HG03045 (cell line): ENCODE measurements at regions not wholly inside any gene's neighbourhood (a gene's known extent, or its start where the extent isn't known, plus 50 kb on each side); places are given as distances from the start of the nearest gene placed in this dataset.
"Not testable (repeated sequence)": the region's sequence is repeated elsewhere in the genome, so short reads cannot be mapped to it uniquely, and the experiment has no call there.

ENCODE experiments used
- ATAC-seq: cut with Tn5 transposase; IDR thresholded peaks from one replicate; pipeline ENCODE4 v1.9.1; 2021; ENCODE audit warnings: mild to moderate bottlenecking, moderate library complexity; ENCODE audit not compliant: unreplicated experiment

DNA sequence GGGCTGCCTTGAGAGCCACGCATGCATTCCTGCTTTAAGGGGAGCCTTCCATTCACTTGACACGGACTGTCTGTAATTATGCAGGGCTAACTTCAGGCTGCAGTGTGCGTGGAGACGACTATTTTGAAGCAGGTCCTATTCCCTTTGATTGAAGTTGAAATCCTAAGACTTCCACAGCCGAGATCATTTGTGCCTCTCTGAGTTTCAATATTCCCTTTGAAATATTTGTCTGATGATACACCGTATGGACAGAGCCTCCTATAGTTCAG, 585.2 kb downstream of the TTLL7 start:
- ATAC-seq: not testable (repeated sequence)

DNA sequence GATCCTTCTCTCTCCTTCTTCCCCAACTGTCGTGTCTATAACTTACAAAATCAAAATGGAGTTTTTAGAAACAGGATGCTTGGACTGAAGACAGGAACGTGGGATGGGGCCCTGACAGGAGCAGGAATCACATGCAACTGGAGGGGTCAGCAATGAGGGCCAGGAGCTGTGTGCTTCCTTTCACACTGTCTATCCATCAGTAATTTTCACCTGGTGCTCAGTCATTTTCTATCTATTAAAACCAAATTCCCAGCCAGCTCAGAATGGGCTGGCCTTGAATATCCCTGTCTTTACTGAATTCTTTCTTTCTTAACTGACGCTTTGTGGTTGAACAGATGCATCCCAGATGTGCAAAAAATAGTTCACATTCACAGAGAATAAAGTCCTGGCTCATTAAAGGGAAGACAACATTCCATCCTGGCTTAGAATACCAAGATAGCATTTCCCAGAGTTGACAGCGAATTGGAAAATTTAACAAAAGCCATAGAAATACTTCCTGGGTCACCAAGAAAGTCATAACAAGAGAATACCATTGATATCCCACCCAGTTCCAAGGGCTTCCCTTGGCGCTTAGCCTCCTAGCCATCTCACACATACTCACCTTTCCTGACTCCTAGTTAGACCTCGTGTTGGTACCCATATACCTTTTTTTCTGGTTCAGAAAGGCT, 588.1 kb downstream of the TTLL7 start:
- not testable (repeated sequence) for ATAC-seq

DNA sequence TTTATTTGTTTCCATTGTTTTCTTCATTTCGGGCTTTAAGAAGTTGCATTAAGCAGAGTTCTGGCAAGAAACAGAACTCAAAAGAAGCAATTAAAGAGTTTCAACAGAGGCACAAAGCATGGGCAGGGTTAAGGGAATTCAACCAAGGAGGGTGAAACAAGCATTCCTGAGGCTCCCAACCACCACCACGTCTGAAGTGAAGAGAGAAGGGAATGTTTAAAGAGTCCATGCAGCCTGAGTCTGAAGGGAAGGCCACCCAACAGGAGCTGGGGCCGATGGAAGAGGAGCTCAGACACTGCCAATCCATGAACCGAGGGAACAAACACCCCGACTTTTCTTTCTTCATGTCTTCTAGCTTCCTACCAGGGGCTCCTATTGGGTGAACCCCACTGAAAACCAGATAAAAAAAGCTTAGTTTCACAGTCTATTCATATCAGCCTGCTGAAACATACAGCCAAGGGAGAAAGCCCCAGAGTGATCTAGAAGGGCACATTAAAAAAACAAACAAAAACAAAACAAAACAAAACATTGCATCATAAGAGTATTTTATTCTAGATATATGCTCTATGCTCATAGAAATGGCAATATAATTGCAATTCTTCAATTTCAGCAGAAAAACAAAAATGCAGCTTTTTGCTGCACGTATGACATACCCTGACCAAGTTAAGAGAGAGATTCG, 592.1 kb downstream of the TTLL7 start:
- not testable (repeated sequence) for ATAC-seq

DNA sequence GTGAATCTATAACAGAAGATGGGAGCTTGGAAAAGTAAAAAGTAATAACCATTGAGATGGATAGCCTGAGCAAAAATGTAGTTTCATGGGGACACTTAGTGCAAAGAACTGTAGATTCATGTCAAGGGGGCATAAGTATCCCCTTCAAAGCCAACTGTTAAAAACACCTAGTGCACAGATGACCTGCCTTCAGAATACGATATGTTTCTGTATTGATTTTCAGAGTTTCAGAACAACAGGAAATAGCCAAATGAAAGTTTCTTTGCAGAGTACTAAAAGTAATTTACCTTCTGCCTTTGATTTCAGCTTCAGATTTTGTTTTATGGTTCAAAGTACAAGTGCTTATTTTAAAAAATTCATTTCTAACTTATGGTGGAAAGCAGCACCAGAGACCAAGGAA, 593.1 kb downstream of the TTLL7 start:
- ATAC-seq: not testable (repeated sequence)

DNA sequence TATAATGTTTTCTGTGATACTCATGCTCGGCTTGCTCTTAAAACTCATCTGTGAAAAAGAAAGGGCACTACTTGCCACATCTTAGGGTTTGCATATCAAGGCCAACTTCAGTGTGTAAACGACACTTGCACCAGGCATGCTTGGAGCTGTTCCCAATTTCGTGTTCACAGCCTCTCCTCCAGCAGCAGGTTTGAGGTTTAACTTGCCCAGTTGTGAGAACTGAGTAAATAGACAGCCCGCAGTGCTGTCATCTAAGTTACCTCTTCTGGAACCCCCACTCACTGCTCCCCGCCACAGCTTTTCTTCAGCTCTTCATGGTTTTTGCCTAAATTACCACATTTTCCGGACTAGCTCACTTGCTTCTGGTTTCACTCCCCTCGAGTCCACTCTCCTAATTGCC, 595.4 kb downstream of the TTLL7 start:
- ATAC-seq: not testable (repeated sequence)

DNA sequence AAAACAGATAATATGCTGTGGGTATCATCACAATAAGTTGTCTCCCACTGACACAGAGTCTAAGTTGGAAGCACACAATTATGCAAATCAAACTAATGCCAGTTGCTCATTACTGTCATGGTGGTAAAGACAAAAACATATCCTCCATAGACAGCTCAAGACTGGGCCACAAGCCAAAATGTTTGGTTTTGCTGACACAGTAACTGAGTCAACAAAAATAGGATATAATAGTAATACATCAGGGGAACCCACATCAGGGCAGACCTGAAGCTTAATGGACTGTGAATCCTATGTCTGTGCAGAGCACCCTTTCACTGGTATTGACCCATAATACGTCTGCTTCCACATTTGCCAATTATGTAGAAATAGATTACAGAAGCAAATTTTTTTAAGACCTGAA, 597.8 kb downstream of the TTLL7 start:
- not testable (repeated sequence) for ATAC-seq

DNA sequence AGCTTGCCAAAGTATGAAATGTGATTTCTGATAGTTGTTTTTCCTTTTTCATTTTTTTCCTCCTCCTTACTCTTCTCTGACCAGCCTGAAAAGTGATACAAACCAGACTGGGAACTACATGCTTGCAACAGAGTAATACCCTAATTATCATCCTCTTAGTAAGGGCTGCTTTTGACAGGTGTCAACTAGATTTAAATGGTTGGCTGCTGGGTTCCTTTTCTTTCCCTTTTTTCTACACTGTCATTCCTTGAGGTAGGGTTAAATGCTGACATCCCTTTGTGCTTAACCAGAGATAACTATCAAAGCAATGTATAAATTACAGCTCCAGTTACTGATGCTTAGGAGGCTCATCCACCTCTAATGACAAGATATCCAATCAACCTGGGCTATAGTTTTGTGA, 598.8 kb downstream of the TTLL7 start:
- ATAC-seq: not testable (repeated sequence)

DNA sequence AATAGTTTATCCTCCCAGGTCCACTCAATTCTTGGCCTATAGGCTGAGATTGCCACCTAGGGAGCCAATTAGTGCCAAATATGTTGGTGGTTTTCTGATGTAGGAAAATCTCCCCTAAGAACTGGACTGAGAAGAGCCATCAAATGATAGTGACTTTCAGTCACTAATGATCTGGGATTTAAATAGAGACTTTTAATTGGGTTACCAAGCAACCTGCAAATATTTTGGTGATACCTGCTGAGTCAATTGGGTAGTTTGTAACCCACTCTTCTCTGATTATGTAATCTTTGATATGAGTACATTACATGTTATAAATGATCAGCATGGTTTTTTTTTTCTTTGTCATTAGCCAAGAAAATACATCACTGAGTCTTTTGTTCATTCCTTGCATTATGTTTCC, 600.8 kb downstream of the TTLL7 start:
- not testable (repeated sequence) for ATAC-seq

DNA sequence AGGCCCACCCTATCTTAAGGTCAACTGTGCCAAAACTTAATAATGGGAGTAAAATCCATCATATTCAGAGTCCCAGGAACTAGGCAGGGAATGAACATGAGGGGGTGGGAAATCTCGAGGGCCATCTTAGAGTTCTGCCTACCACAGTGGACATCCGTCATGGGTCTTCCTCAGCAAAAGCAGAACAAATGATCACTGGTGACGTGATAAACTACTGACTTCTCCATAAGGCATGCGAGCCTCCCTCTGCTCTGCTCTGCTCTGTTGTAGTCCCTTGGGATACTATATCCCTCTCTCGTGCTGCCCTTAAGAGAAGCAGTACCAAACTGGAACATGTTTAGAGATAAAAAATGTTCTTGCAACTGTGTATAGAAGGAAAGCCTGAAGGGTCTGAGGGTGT, 603.8 kb downstream of the TTLL7 start:
- not testable (repeated sequence) for ATAC-seq

DNA sequence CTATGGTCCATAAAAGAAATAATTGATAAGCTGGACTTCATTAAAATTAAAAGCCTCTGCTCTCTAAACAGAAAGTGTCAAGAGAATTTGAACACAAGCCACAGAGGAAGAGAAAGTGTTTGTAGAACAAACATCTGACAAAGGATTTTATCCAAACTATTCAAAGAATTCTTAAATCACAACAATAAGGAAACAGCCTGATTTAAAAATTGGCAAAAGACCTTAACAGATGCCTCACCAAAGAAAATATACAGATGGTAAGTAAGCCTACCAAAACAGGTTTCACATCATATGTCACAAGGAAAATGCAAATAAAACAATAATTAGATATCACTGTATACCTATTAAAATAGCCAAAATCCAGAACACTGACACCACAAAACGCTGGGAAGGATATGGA, 612.0 kb downstream of the TTLL7 start:
- not testable (repeated sequence) for ATAC-seq

DNA sequence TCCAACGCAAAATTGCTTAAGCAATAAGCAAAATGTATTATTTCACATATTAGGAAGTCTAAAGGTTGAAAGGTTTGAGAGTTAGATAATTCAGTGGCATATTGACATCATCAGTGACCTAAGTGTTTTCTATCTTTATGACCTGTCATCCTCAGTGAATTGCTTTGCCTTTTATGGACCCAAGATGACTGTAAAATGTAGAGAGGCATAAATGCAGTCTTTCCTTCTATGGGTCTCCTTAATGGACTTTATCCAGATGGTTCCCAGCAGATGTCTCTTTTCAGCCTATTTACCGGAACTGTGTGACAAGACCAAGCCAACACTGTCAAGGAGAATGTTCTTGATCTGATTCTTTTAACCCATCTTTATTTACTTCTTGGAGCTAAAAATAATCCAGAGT, 615.8 kb downstream of the TTLL7 start:
- not testable (repeated sequence) for ATAC-seq

DNA sequence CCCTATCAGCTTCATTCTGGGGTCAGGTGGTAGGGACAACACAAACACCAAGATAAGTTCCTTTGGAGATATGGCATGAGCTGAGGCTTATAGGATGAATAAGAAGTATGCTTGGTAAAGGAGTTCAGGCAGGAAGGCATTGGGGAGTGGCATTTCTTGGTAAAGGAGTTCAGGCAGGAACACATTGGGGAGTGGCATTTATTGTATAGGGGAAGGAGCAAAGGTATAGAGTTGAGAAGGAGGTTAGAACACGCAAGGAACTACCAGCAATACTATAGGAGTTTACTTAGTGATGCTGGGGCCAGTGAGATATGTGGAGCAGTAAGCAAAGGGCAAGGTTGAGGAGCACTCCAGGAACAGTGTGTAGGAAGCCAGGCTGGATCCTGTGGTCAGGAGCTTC, 625.9 kb downstream of the TTLL7 start:
- not testable (repeated sequence) for ATAC-seq

DNA sequence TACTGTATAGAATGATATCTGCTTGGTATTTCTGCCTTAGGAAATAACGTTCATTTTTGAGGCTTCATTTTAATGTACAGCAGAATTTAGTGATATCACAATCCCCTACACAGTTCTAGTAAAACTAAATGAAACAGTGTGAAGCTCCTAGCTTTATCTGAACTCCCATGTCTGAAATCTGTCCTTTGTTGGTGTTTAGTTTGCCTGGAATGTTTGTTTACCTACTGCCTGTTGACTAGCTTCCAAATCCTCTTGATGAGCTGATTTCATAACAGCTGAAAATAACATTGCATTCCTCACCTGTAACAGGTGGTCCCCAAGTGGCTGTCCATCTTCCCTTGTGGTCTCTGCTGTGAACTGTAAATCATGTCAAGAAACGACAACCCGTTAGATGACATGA, 629.1 kb downstream of the TTLL7 start:
- ATAC-seq: not testable (repeated sequence)

DNA sequence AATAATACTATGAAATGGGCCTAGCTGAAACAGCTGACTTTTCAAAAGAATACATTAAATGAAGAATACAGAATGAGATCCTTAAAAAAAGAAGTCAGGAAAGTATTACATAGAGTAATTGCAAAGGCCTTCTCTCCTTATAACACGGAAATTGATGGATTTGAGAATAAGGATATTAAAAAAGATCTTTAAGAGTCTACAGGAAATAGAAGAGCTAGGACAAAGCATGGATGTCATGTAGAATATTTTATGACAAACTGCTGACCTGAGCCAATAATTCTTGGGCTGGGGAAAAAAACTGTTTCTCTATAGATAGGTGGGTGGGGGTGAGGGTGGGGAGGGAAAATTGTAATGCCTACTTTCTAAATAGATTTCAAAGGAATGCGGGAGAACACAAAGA, 633.6 kb downstream of the TTLL7 start:
- ATAC-seq: not testable (repeated sequence)

DNA sequence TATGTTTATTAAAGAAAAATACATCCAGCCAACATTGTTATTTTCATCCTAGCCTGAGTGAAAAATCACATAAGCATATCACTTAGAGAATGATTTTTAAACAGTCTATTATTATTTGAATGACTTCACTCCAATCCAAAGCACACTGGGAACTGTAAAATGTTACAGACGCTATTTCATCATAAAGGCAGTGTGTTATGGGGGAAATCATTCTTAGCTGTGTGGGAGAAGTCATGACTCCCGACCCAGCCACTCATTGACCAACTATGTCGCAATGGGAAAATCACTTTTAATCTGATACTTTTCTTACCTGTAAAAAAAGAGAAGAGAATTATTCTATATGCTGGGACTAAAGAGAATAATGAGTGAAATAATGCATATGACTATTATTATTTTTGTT, 653.6 kb downstream of the TTLL7 start:
- ATAC-seq: not testable (repeated sequence)

DNA sequence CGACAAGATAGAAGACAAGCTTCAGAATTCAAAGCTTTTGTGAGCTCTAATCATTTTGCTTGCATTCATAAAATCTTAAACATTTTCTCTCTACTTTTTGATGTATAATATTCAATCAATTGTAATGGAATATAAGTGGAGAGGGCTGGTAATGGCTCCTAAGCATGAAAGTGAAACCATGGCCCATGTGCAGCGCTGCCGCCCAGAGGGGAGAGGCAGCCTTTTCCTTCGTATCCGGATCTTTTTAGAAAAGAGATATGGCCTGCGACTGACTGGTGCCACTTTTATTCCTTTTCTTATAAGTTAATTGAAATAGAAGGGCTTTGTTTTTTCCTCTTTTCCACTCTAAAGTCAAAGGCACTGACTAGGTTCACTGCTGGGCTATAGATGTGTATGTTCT, 655.2 kb downstream of the TTLL7 start:
- not testable (repeated sequence) for ATAC-seq

DNA sequence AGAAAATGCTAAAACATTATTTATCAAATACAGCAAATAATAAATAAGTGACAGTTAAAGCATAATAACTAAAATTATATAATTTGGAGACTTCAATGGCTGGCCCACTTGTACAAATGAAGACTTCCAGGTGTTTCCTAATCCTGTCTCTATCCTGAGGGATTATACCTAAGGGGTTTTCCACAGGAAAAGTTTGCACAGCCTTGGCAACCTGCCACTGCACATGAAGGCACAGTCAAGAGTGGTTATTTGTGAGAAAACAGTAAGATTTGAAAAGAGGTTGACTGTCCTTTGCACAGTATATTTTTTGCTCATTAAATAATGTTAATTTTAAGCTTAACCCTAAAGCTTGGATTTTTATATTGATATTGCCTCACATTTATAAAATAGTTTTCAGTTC, 655.9 kb downstream of the TTLL7 start:
- not testable (repeated sequence) for ATAC-seq

DNA sequence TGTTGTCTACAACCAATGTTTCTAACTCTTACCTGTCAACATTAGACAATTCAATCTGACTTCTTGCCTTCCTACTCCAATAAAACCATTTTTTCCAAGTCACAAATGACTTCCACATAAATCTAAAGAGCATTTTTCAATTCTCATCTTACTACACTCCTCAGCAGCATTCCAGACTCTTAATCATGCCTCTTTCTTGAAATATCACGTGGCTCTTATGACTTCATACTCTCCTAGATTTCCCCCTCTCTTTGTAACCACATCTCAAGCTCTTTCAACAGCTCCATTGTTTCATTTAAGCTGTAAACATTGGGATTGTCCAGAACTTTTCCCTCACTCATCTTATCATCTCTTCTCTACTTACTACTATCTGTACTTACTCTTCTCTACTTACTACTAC, 666.6 kb downstream of the TTLL7 start:
- ATAC-seq: not testable (repeated sequence)

DNA sequence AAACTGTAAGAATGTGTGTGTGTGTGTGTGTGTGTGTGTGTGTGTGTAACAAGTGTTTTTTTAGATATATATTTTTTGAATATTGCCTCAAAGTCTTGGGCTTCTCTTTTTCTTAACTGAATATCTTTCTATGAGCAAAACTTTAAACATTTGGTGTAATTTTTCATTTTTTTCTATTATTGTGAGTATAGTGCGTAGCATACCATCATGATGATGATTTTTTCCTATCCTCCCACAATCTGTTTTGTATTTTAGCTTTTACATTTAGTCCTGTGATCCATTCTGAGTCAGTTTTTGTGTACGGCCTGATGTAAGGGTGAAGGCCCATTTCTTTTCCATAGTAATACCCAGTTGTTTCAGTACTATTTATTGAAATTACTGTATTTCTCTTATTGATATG, 680.6 kb downstream of the TTLL7 start:
- no peak for ATAC-seq

DNA sequence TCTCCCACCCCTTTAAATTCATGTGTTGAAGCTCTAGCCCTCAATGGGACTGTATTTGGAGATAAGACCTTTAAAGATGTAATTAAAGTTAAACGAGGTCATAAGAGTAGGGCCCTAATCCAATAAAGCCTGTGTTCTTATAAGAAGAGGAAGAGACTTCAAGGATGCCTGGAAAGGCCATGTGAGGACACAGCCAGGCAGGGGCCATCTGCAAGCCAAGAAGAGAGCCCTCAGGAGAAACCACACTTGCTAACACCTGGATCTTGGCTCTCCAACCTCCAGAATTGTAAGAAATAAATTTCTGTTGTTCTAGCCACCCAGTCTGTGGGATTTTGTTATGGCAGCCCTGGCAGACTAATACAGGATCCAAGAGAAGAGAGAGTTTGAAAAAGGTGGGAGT, 683.5 kb downstream of the TTLL7 start:
- not testable (repeated sequence) for ATAC-seq

DNA sequence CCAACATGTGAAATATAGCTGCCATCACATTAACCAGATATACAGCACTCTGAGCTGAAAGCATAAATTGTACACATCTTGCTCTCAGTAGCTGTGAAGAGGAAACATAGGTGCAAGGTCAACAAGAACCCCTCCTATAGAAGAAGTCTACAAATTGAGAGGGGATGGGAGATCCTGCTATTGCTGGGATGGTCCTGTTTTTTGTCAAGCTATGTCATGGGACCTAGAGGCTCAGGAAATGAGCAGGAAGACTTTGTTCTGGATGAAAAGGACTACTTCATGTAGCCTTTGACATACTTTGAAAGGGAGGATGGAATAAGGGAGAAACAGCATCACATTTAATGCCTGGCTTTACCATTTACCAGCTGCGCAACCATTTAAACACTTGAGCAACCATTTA, 688.8 kb downstream of the TTLL7 start:
- not testable (repeated sequence) for ATAC-seq

DNA sequence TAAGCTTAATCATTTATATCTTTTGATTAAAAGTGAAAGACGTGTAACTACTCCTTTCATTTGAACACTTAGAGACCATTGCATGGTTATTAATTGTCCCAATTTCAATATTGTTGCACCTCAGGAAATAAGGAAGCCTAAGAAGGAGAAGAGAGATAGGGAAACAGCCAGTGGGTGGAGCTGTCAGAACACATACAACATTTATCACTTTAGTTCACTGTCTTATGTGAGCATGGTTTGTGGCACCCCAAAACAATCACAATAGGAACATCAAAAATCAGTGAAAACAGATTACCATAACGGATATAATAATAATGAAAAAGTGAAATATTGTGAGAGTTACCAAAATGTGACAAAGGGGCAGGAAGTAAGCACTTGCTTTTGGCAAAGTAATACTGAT, 689.9 kb downstream of the TTLL7 start:
- not testable (repeated sequence) for ATAC-seq

DNA sequence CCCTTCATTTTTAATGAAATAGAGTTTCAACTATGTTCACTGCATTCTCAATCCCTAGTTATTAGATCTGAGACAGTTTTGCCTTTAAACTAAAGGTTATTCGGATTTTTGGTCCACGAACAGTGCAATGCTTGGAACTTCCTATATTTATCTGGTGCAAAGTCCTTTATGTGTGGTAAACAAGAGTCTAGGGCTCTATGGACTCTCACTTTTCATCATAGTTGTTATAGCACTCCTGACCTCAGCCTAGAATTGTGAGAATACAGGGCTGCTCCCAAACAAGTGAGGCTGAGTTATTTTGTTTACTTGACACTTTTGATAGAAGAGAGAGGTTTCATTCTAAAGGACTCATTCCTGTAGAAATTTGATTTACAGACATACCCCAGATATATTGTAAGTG, 692.1 kb downstream of the TTLL7 start:
- not testable (repeated sequence) for ATAC-seq
